ENCODE measurements at regions not wholly inside any gene's neighbourhood (a gene's known extent, or its start where the extent isn't known, plus 50 kb on each side); places are given as distances from the start of the nearest gene placed in this dataset.

DNA sequence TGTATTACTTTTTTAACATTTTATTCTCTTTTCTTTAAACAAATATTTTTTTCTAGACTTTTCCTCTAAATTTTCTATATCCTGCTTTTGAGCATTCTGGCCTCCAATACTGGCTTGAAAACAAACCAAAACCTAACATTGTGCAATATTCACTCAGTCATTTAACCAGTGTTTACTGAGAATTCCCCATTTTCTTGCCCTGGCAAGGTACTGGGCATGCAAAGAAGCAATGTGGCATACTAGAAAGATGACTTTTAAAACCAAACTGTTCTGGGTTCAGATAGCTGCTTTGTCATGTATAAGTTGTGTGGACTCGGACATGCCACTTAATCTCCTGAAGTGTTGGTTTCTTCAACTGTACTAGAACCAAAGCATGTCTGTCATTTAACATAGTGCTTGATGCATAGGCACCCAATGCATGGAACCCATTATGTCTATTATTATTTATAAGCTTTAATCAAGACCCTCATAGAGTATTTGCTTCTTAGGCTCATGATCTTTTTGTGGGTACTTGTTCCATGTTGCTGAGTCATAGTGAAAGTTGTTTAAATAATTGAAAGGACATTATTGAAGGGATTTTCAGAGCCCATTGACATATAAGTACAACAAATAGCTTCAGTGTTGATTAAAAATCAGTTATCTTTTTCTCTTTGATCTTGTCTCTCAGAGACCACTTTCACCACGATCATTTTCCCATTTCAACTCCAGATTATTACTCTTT, 185.4 kb upstream of the OSR1 start:
- ATAC-seq, result no peak
- Histone ChIP-seq H2AFZ (ENCODE audit: low read length) (no peak overlapping the region), H3K27ac (ENCODE audit: extremely low read length, insufficient read depth, low read length) (no peak overlapping the region), H3K9ac (ENCODE audit: insufficient read depth, low read depth, low read length) (no peak overlapping the region), H3K9me3 (ENCODE audit: low read length) (no peaks in the 10 kb centered on the region), H3K27me3 (ENCODE audit: control insufficient read depth in 1 of 2, insufficient read depth in 2 of 2, low read length in 2 of 2) (no peaks in the 10 kb centered on the region), H3K79me2 (ENCODE audit: insufficient read depth, low read length) (no peaks in the 10 kb centered on the region), H4K20me1 (ENCODE audit: insufficient read depth, low read length) (no peaks in the 10 kb centered on the region), H3K4me1 (ENCODE audit: insufficient read depth, low read length) (no peaks in the 10 kb centered on the region), H3K36me3 (replicated peaks in 1 of 2; ENCODE audit: control insufficient read depth in 1 of 2, insufficient read depth in 2 of 2, low read length in 2 of 2) (no peaks in the 10 kb centered on the region), H3K4me3 (replicated peaks in 1 of 3; ENCODE audit: insufficient read depth in 1 of 3, low read depth in 2 of 3, low read length in 3 of 3) (no peak overlapping the region), H3K4me2 (ENCODE audit: low read depth, low read length) (no peak overlapping the region)
- no peak for FAIRE-seq
- TF ChIP-seq HHEX (CRISPR knock-in tag; IDR thresholded peaks at IDR 0.05) (no peak), NFE2L2 (IDR thresholded peaks at IDR 0.05; ENCODE audit: low read length) (peak; percentile 39; the same call in 1 of the 2 replicates), THYN1 (CRISPR knock-in tag; IDR thresholded peaks at IDR 0.05; ENCODE audit: borderline replicate concordance, low read depth) (no peak), CEBPB (IDR thresholded peaks at IDR 0.05; ENCODE audit: borderline replicate concordance, low read depth, low read length) (peak; percentile 73), ZNF383 (CRISPR knock-in tag; IDR thresholded peaks at IDR 0.05; ENCODE audit: borderline replicate concordance) (no peak), SP1 (IDR thresholded peaks at IDR 0.05) (no peak), SP1 (CRISPR knock-in tag; IDR thresholded peaks at IDR 0.05) (no peak), SPEN (CRISPR knock-in tag; IDR thresholded peaks at IDR 0.05; ENCODE audit: low read depth) (no peak), ZNF747 (CRISPR knock-in tag; IDR thresholded peaks at IDR 0.05; ENCODE audit: borderline replicate concordance) (no peak), GFI1 (CRISPR knock-in tag; IDR thresholded peaks at IDR 0.05; ENCODE audit: borderline replicate concordance) (no peak)
- TF ChIP-seq, protein P1, sequence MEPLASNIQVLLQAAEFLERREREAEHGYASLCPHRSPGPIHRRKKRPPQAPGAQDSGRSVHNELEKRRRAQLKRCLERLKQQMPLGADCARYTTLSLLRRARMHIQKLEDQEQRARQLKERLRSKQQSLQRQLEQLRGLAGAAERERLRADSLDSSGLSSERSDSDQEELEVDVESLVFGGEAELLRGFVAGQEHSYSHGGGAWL (CRISPR knock-in tag; IDR thresholded peaks at IDR 0.05), result no peak
- in situ Hi-C loops (cut with HindIII; ENCODE audit: extremely low pct_ligation_motif_present, low pct_unique_long_range_greater_than_20kb), result no loop called here
- ChIA-PET CTCF (ENCODE audit: low intra/inter-chr PET ratio, low total read pairs) (no interaction called here), POLR2A (no interaction called here)
- no peak for DNase-seq (ENCODE audit: low spot score)
- intact Hi-C loops (cut with micrococcal nuclease; ENCODE audit: unreplicated experiment), result no loop called here
- BruUV-seq (replicated peaks), result no TSS peak
- WGBS (ENCODE audit: low lambda C conversion rate), result 19% methylated on average over 2 of the region's 2 CpGs

Measured in HepG2 (cell line).